Smooth muscle cell (in vitro differentiated cells): ENCODE measurements at regions not wholly inside any gene's neighbourhood (a gene's known extent, or its start where the extent isn't known, plus 50 kb on each side); places are given as distances from the start of the nearest gene placed in this dataset.

Experiments
- DNase-seq: peaks from one replicate; lab custom pipeline; 2025; ENCODE audit not compliant: unreplicated experiment; lab: John Stamatoyannopoulos, UW
- H2AFZ ChIP-seq: fragments of 200-600 bp; sonication (generic); 2 replicates; pipeline ENCODE4 v1.6.0; 2016; ENCODE audit warnings: antibody characterized with exemption, low read depth, mild to moderate bottlenecking
- H3F3A ChIP-seq: fragments of 200-600 bp; sonication (generic); 2 replicates; pipeline ENCODE4 v1.6.0; 2017; ENCODE audit warnings: antibody characterized with exemption, low read depth
- H3K27ac ChIP-seq: fragments of 200-600 bp; sonication (generic); 2 replicates; pipeline ENCODE4 v1.5.1; 2016; ENCODE audit warnings: low read depth, mild to moderate bottlenecking
- H3K27me3 ChIP-seq: fragments of 200-600 bp; sonication (generic); 2 replicates; pipeline ENCODE4 v1.6.1; 2016; ENCODE audit warnings: low read depth, mild to moderate bottlenecking
- H3K36me3 ChIP-seq: fragments of 200-600 bp; sonication (generic); 2 replicates; pipeline ENCODE4 v1.5.1; 2016; ENCODE audit warnings: low read depth
- H3K4me1 ChIP-seq: fragments of 200-600 bp; sonication (generic); 2 replicates; pipeline ENCODE4 v1.5.1; 2016; ENCODE audit warnings: low read depth
- H3K4me2 ChIP-seq: fragments of 200-600 bp; sonication (generic); 2 replicates; pipeline ENCODE4 v1.6.0; 2016; ENCODE audit warnings: mild to moderate bottlenecking
- H3K4me3 ChIP-seq: fragments of 200-600 bp; sonication (generic); 2 replicates; pipeline ENCODE4 v1.5.1; 2016; ENCODE audit warnings: mild to moderate bottlenecking
- H3K79me2 ChIP-seq: fragments of 200-600 bp; sonication (generic); 2 replicates; pipeline ENCODE4 v1.6.0; 2016; ENCODE audit warnings: low read depth, mild to moderate bottlenecking
- H3K9ac ChIP-seq: fragments of 200-600 bp; sonication (generic); 2 replicates; pipeline ENCODE4 v1.6.0; 2016; ENCODE audit warnings: low read depth
- H3K9me3 ChIP-seq: fragments of 200-600 bp; sonication (generic); replicated peaks from 2 replicates; pipeline ENCODE4 v1.5.1; 2016; ENCODE audit warnings: low read depth
- H4K20me1 ChIP-seq: fragments of 200-600 bp; sonication (generic); 2 replicates; pipeline ENCODE4 v1.6.0; 2016; ENCODE audit warnings: low read depth
- WGBS: methylation state at CpG from one replicate; pipeline ENCODE4 v1.1.7; 2016; ENCODE audit warnings: low lambda C conversion rate; 5-methylcytosine and 5-hydroxymethylcytosine counted together
- TF ChIP-seq, protein P1 (sequence below): fragments of 200-600 bp; sonication (generic); IDR thresholded peaks from 2 replicates; pipeline ENCODE4 v1.5.1; 2017; ENCODE audit warnings: borderline replicate concordance, mild to moderate bottlenecking, antibody characterized with exemption; ENCODE audit not compliant: insufficient read depth, poor library complexity, severe bottlenecking

DNA sequence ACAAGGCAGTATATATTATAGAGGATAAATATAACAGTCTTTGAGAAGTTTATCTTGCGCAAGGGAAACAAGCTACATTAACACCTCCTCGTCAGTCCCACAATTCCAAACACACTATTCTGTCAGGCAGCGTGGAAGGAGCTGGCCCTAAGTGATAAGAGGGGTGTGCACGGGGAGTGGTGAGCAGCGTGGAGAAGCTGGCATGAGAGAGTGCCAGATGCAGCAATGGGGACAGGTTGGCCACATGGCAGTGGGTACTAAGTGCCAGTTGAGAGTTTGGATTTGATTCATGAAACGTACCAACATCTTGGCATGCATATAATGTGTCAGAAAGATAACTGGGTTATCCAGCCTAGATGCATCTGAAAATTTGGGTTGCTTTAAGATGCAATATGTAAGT is 460.2 kb downstream of the ICE1 start:
- H3K79me2 ChIP-seq, result no peaks in the 10 kb centered on the region
- no peaks in the 10 kb centered on the region for H4K20me1 ChIP-seq
- H3K36me3 ChIP-seq, result no peaks in the 10 kb centered on the region
- H3K9ac ChIP-seq, result no peak overlapping the region
- DNase-seq, result no peak
- H3K4me2 ChIP-seq, result no peak overlapping the region
- H3K9me3 ChIP-seq, result no peaks in the 10 kb centered on the region
- no peaks in the 10 kb centered on the region for H3F3A ChIP-seq
- 79% methylated on average over 6 of the region's 6 CpGs for whole genome bisulfite sequencing
- no peak overlapping the region for H2AFZ ChIP-seq
- TF ChIP-seq, protein P1, sequence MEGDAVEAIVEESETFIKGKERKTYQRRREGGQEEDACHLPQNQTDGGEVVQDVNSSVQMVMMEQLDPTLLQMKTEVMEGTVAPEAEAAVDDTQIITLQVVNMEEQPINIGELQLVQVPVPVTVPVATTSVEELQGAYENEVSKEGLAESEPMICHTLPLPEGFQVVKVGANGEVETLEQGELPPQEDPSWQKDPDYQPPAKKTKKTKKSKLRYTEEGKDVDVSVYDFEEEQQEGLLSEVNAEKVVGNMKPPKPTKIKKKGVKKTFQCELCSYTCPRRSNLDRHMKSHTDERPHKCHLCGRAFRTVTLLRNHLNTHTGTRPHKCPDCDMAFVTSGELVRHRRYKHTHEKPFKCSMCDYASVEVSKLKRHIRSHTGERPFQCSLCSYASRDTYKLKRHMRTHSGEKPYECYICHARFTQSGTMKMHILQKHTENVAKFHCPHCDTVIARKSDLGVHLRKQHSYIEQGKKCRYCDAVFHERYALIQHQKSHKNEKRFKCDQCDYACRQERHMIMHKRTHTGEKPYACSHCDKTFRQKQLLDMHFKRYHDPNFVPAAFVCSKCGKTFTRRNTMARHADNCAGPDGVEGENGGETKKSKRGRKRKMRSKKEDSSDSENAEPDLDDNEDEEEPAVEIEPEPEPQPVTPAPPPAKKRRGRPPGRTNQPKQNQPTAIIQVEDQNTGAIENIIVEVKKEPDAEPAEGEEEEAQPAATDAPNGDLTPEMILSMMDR, result no peak
- no peak overlapping the region for H3K27ac ChIP-seq
- no peaks in the 10 kb centered on the region for H3K4me1 ChIP-seq
- H3K4me3 ChIP-seq, result no peak overlapping the region
- peaks cover 26% of the 10 kb centered on the region for H3K27me3 ChIP-seq

DNA sequence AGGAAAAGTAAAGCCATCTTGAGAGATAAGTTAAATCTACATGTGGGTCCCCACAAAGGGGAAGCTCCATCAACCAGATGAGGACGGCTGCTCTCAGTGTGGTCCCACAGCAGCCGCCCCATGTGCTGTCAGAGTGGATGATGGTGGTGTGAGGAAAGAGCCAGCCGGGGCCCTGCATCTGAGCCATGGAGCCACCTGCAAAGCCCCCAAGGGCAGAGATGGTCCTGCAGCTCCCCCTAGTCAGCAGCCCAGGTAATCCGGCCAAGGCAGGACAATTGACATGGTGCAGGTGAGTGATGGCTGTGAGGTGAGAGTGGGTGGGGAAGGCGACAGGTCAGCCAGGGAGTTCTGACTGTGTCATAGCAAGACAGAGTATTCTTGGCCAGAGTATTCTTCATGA is 458.8 kb downstream of the ICE1 start:
- Histone ChIP-seq H3K4me3 (no peak overlapping the region), H3K27me3 (peaks cover 24% of the 10 kb centered on the region), H3K36me3 (no peaks in the 10 kb centered on the region), H2AFZ (no peak overlapping the region), H3K4me2 (no peak overlapping the region), H3K9ac (no peak overlapping the region), H4K20me1 (no peaks in the 10 kb centered on the region), H3K79me2 (no peaks in the 10 kb centered on the region), H3K4me1 (no peaks in the 10 kb centered on the region), H3F3A (no peaks in the 10 kb centered on the region), H3K9me3 (no peaks in the 10 kb centered on the region), H3K27ac (no peak overlapping the region)
- TF ChIP-seq, protein P1, result no peak
- no peak for DNase-seq
- WGBS, result 69% methylated on average over 5 of the region's 5 CpGs

DNA sequence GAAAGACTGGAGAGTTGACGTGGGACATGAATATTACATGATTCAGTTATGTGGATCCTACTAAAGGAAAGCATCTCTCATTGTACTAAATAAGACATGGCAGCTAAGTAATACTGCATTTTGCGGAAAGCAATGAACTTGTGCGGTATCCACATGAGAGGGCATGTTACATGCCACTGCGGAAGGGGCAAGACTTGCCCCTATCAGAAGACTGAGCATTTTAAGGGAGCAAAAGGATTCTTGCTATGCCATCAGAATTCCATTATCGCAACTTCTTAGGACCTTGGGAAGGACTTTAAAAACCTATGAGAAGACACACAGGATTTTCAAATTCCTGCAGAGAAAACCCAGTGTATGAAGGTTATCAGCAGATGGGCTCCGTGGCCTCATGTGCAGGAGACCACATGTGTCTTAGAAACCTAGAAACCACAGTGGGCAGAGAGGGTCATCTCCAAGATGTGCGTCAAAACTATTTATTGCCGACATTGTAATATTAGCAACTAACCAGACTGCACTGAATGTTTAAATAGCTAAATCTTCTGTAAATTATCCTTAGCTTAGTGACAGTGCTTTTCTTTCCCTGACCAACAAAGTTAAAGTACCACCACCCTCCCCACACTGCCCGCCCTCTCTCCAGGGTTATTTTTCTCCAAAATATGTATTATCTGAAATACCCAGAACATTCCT is 457.7 kb downstream of the ICE1 start:
- Histone ChIP-seq H3K27me3 (peaks cover 20% of the 10 kb centered on the region), H3K36me3 (no peaks in the 10 kb centered on the region), H3K4me1 (no peaks in the 10 kb centered on the region), H4K20me1 (no peaks in the 10 kb centered on the region), H3K79me2 (no peaks in the 10 kb centered on the region), H3F3A (no peaks in the 10 kb centered on the region), H3K4me3 (no peak overlapping the region), H3K27ac (no peak overlapping the region), H3K9me3 (no peaks in the 10 kb centered on the region), H3K9ac (no peak overlapping the region), H3K4me2 (no peak overlapping the region), H2AFZ (no peak overlapping the region)
- WGBS, result 90% methylated on average over 9 of the region's 9 CpGs
- TF ChIP-seq, protein P1, result no peak
- no peak for DNase-seq

DNA sequence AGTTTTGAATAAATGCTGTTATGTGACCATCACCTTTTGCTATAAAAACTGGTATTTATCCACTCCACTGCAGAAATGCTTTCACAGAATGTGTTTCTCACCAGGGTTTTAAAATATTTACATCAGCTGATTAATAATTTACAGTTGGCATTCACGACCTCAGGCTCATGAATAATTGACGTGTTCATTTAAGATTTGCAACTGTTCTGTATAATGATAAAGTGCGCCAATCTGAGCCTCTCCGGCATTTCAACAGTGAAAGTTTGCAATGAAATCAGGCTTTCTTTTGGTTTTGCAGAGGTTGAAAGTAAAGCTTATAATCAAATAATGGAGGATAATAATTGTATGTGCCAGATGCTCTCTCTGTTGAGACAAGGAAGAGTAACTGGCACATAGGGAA is 434.9 kb downstream of the ICE1 start:
- no peak overlapping the region for H2AFZ ChIP-seq
- no peaks in the 10 kb centered on the region for H3K27me3 ChIP-seq
- H3K4me2 ChIP-seq, result no peak overlapping the region
- TF ChIP-seq, protein P1, result no peak
- no peak overlapping the region for H3K4me3 ChIP-seq
- no peaks in the 10 kb centered on the region for H4K20me1 ChIP-seq
- H3K9ac ChIP-seq, result no peak overlapping the region
- H3K4me1 ChIP-seq, result no peaks in the 10 kb centered on the region
- H3K9me3 ChIP-seq, result no peaks in the 10 kb centered on the region
- H3K27ac ChIP-seq, result no peak overlapping the region
- no peaks in the 10 kb centered on the region for H3K36me3 ChIP-seq
- no peaks in the 10 kb centered on the region for H3K79me2 ChIP-seq
- no peaks in the 10 kb centered on the region for H3F3A ChIP-seq
- DNase-seq, result no peak
- WGBS, result 90% methylated on average over 4 of the region's 4 CpGs
